Smooth muscle cell (in vitro differentiated cells): ENCODE measurements at regions not wholly inside any gene's neighbourhood (a gene's known extent, or its start where the extent isn't known, plus 50 kb on each side); places are given as distances from the start of the nearest gene placed in this dataset.

Experiments
- DNase-seq: peaks from one replicate; lab custom pipeline; 2025; ENCODE audit not compliant: unreplicated experiment; lab: John Stamatoyannopoulos, UW
- H2AFZ ChIP-seq: fragments of 200-600 bp; sonication (generic); 2 replicates; pipeline ENCODE4 v1.6.0; 2016; ENCODE audit warnings: antibody characterized with exemption, low read depth, mild to moderate bottlenecking
- H3F3A ChIP-seq: fragments of 200-600 bp; sonication (generic); 2 replicates; pipeline ENCODE4 v1.6.0; 2017; ENCODE audit warnings: antibody characterized with exemption, low read depth
- H3K27ac ChIP-seq: fragments of 200-600 bp; sonication (generic); 2 replicates; pipeline ENCODE4 v1.5.1; 2016; ENCODE audit warnings: low read depth, mild to moderate bottlenecking
- H3K27me3 ChIP-seq: fragments of 200-600 bp; sonication (generic); 2 replicates; pipeline ENCODE4 v1.6.1; 2016; ENCODE audit warnings: low read depth, mild to moderate bottlenecking
- H3K36me3 ChIP-seq: fragments of 200-600 bp; sonication (generic); 2 replicates; pipeline ENCODE4 v1.5.1; 2016; ENCODE audit warnings: low read depth
- H3K4me1 ChIP-seq: fragments of 200-600 bp; sonication (generic); 2 replicates; pipeline ENCODE4 v1.5.1; 2016; ENCODE audit warnings: low read depth
- H3K4me2 ChIP-seq: fragments of 200-600 bp; sonication (generic); 2 replicates; pipeline ENCODE4 v1.6.0; 2016; ENCODE audit warnings: mild to moderate bottlenecking
- H3K4me3 ChIP-seq: fragments of 200-600 bp; sonication (generic); 2 replicates; pipeline ENCODE4 v1.5.1; 2016; ENCODE audit warnings: mild to moderate bottlenecking
- H3K79me2 ChIP-seq: fragments of 200-600 bp; sonication (generic); 2 replicates; pipeline ENCODE4 v1.6.0; 2016; ENCODE audit warnings: low read depth, mild to moderate bottlenecking
- H3K9ac ChIP-seq: fragments of 200-600 bp; sonication (generic); 2 replicates; pipeline ENCODE4 v1.6.0; 2016; ENCODE audit warnings: low read depth
- H3K9me3 ChIP-seq: fragments of 200-600 bp; sonication (generic); replicated peaks from 2 replicates; pipeline ENCODE4 v1.5.1; 2016; ENCODE audit warnings: low read depth
- H4K20me1 ChIP-seq: fragments of 200-600 bp; sonication (generic); 2 replicates; pipeline ENCODE4 v1.6.0; 2016; ENCODE audit warnings: low read depth
- WGBS: methylation state at CpG from one replicate; pipeline ENCODE4 v1.1.7; 2016; ENCODE audit warnings: low lambda C conversion rate; 5-methylcytosine and 5-hydroxymethylcytosine counted together
- TF ChIP-seq, protein P1 (sequence below): fragments of 200-600 bp; sonication (generic); IDR thresholded peaks from 2 replicates; pipeline ENCODE4 v1.5.1; 2017; ENCODE audit warnings: borderline replicate concordance, mild to moderate bottlenecking, antibody characterized with exemption; ENCODE audit not compliant: insufficient read depth, poor library complexity, severe bottlenecking

DNA sequence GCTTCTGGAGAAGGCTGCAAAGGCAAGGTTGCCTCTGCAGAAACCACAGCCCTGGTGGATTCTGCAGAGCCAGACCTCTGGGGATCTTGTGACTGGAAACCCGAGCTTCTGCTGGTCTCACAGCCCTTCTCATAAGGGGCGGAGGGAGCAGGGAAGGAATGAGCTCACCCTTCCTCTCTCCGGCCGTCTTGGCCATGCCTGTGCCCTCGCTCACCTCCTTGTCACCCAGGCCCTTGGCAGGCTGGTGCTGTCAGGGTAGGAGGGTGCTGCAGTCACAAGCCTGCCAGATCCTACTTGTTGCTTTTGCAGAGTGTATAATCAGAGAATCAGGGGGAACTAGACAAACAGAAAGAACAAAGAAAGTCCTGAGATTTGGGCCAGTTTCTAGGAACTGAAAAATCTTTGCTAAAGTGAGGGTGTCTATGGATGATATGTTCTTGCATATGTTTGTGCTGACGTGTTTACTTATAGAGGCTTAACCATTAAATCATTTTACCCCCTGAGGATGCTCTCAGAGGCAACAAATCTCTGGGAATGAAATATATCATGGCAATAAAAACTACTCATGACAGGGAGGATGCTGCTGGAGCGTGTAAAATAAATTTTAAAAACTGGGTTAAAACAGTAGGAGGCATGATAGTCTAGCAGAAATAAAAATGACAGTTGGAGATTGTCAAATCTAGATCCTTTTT lies 244.9 kb upstream of the SOX4 start:
- Histone ChIP-seq H3K9ac (no peak overlapping the region), H3K4me1 (peaks cover 9% of the 10 kb centered on the region), H3K9me3 (no peaks in the 10 kb centered on the region), H3K4me3 (no peak overlapping the region), H3F3A (no peaks in the 10 kb centered on the region), H3K79me2 (no peaks in the 10 kb centered on the region), H3K27me3 (peaks cover 4% of the 10 kb centered on the region), H3K27ac (peak overlapping the region; percentile 9), H3K4me2 (peak overlapping the region; percentile 24), H3K36me3 (no peaks in the 10 kb centered on the region), H2AFZ (peak overlapping the region; percentile 34), H4K20me1 (no peaks in the 10 kb centered on the region)
- WGBS = 23% methylated on average over 7 of the region's 7 CpGs
- TF ChIP-seq, protein P1, sequence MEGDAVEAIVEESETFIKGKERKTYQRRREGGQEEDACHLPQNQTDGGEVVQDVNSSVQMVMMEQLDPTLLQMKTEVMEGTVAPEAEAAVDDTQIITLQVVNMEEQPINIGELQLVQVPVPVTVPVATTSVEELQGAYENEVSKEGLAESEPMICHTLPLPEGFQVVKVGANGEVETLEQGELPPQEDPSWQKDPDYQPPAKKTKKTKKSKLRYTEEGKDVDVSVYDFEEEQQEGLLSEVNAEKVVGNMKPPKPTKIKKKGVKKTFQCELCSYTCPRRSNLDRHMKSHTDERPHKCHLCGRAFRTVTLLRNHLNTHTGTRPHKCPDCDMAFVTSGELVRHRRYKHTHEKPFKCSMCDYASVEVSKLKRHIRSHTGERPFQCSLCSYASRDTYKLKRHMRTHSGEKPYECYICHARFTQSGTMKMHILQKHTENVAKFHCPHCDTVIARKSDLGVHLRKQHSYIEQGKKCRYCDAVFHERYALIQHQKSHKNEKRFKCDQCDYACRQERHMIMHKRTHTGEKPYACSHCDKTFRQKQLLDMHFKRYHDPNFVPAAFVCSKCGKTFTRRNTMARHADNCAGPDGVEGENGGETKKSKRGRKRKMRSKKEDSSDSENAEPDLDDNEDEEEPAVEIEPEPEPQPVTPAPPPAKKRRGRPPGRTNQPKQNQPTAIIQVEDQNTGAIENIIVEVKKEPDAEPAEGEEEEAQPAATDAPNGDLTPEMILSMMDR = no peak
- peak; percentile 13 for DNase-seq

DNA sequence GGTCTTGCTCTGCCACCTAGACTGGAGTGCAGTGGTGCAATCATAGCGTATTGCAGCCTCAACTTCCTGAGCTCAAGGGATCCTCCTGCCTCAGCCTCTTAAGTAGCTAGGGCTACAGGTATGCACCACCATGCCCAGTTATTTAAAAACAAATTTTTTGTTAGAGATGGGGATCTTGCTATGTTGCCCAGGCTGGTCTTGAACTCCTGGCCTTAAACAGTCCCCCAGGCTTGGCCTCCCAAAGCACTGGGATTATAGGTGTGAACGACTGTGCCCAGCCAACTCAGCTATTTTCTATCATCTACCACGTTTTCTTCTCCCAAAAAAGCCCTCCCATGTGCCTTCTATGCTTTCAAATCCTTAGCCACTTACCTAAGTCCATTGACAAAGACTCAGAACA lies 243.7 kb upstream of the SOX4 start:
- no peak overlapping the region for H3K4me2 ChIP-seq
- TF ChIP-seq, protein P1 = no peak
- no peaks in the 10 kb centered on the region for H3K36me3 ChIP-seq
- H3K4me1 ChIP-seq = peaks cover 9% of the 10 kb centered on the region
- no peak overlapping the region for H3K9ac ChIP-seq
- H3K27ac ChIP-seq = no peak overlapping the region
- no peaks in the 10 kb centered on the region for H3K79me2 ChIP-seq
- H3K9me3 ChIP-seq = no peaks in the 10 kb centered on the region
- H3K27me3 ChIP-seq = peaks cover 4% of the 10 kb centered on the region
- 89% methylated on average over 3 of the region's 3 CpGs for WGBS
- no peak for DNase-seq
- no peaks in the 10 kb centered on the region for H3F3A ChIP-seq
- H4K20me1 ChIP-seq = no peaks in the 10 kb centered on the region
- no peak overlapping the region for H3K4me3 ChIP-seq
- no peak overlapping the region for H2AFZ ChIP-seq

DNA sequence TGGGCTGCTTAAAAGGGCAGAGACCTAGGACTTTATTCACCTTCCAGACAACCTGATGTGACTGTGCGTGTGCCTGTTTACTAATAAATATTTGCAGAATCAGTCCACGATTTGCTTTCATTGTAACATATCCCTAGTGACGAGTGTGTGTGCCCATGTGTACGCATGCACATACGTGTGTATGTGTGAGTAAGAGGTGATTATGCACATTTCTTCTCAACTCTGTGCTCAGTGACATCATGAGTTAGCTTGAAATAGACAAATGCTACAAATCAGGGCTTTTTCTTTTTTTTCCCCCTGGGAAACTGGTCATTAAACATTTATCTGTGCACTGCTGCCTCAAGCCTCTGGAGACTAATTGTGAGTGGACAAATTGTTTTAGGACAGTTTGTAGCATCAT lies 242.6 kb upstream of the SOX4 start:
- no peak overlapping the region for H3K4me2 ChIP-seq
- no peak for DNase-seq
- TF ChIP-seq, protein P1 = no peak
- H3F3A ChIP-seq = no peaks in the 10 kb centered on the region
- H3K79me2 ChIP-seq = no peaks in the 10 kb centered on the region
- no peak overlapping the region for H2AFZ ChIP-seq
- H3K4me1 ChIP-seq = peaks cover 9% of the 10 kb centered on the region
- H4K20me1 ChIP-seq = no peaks in the 10 kb centered on the region
- no peaks in the 10 kb centered on the region for H3K36me3 ChIP-seq
- H3K27me3 ChIP-seq = peaks cover 4% of the 10 kb centered on the region
- 95% methylated on average over 5 of the region's 5 CpGs for WGBS
- H3K9me3 ChIP-seq = no peaks in the 10 kb centered on the region
- H3K9ac ChIP-seq = no peak overlapping the region
- no peak overlapping the region for H3K4me3 ChIP-seq
- no peak overlapping the region for H3K27ac ChIP-seq

DNA sequence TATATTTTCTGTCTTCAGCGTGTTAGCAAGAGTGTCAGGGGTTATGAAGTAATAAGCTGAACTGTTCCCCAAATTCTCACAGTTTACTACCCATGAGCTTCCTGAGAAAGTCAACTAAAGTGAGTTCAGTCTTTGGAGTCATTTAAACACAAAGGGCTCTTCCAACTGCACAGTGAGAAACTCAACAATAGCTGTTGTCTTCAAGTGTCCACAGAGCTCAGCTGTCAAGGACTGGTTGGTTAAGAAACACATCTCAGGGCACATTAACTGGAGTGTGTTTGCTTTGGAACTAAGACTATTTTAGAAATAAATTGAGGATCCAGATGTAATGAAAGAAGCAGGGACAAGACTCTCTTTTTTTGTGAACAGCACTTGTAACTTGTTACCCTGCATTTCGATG lies 241.4 kb upstream of the SOX4 start:
- TF ChIP-seq, protein P1 = no peak
- Histone ChIP-seq H2AFZ (no peak overlapping the region), H4K20me1 (no peaks in the 10 kb centered on the region), H3K27ac (no peak overlapping the region), H3K9ac (no peak overlapping the region), H3K4me1 (peaks cover 9% of the 10 kb centered on the region), H3K4me3 (no peak overlapping the region), H3K79me2 (no peaks in the 10 kb centered on the region), H3K4me2 (no peak overlapping the region), H3K9me3 (no peaks in the 10 kb centered on the region), H3F3A (no peaks in the 10 kb centered on the region), H3K36me3 (no peaks in the 10 kb centered on the region), H3K27me3 (peaks cover 4% of the 10 kb centered on the region)
- no peak for DNase-seq
- WGBS = 78% methylated on average over 2 of the region's 2 CpGs
